H9 (cell line): ENCODE measurements at regions not wholly inside any gene's neighbourhood (a gene's known extent, or its start where the extent isn't known, plus 50 kb on each side); places are given as distances from the start of the nearest gene placed in this dataset.

Source experiments
- DNase-seq: peaks from one replicate; pipeline ENCODE4 v3.0.0-alpha.2; 2017
- H2AFZ ChIP-seq: one replicate; pipeline ENCODE4 v1.6.1; 2013; ENCODE audit warnings: mild to moderate bottlenecking, low read length, control low read depth, moderate library complexity
- H2AK5ac ChIP-seq: 2 replicates; pipeline ENCODE4 v1.6.1; 2013; ENCODE audit warnings: low read length, control low read depth, mixed read lengths; ENCODE audit not compliant: insufficient read length
- H2BK120ac ChIP-seq: one replicate; pipeline ENCODE4 v1.6.1; 2013; ENCODE audit warnings: low read depth, mild to moderate bottlenecking, low read length, control low read depth, inconsistent platforms; ENCODE audit not compliant: poor library complexity, severe bottlenecking
- H2BK12ac ChIP-seq: 2 replicates; pipeline ENCODE4 v1.6.1; 2013; ENCODE audit warnings: low read length, control low read depth, mixed read lengths, low read depth; ENCODE audit not compliant: insufficient read length
- H2BK15ac ChIP-seq: 2 replicates; pipeline ENCODE4 v1.6.1; 2013; ENCODE audit warnings: low read depth, low read length, control low read depth
- H2BK20ac ChIP-seq: one replicate; pipeline ENCODE4 v1.6.1; 2013; ENCODE audit warnings: low read depth, mild to moderate bottlenecking, low read length, control low read depth, inconsistent platforms; ENCODE audit not compliant: poor library complexity, severe bottlenecking
- H2BK5ac ChIP-seq: 2 replicates; pipeline ENCODE4 v1.6.1; 2013; ENCODE audit warnings: low read length, control low read depth, mixed read lengths; ENCODE audit not compliant: insufficient read length
- H3K14ac ChIP-seq: 2 replicates; pipeline ENCODE4 v1.6.1; 2013; ENCODE audit warnings: low read length, control low read depth; ENCODE audit not compliant: insufficient read depth
- H3K18ac ChIP-seq: 2 replicates; pipeline ENCODE4 v1.6.1; 2013; ENCODE audit warnings: low read depth, mild to moderate bottlenecking, mixed read lengths, low read length, control low read depth; ENCODE audit not compliant: insufficient read length
- H3K23ac ChIP-seq: 2 replicates; pipeline ENCODE4 v1.6.1; 2013; ENCODE audit warnings: low read length, control low read depth, mixed read lengths, low read depth; ENCODE audit not compliant: insufficient read length
- H3K23me2 ChIP-seq: 2 replicates; pipeline ENCODE4 v1.6.1; 2013; ENCODE audit warnings: low read depth, mild to moderate bottlenecking, mixed read lengths, low read length, control low read depth; ENCODE audit not compliant: insufficient read length, poor library complexity, severe bottlenecking
- H3K27ac ChIP-seq: 2 replicates; pipeline ENCODE4 v1.5.1; 2013; ENCODE audit warnings: low read length, control low read depth, mixed read lengths, low read depth; ENCODE audit not compliant: insufficient read length
- H3K27me3 ChIP-seq: 2 replicates; pipeline ENCODE4 v1.6.1; 2013; ENCODE audit warnings: low read length, control low read depth, inconsistent platforms; ENCODE audit not compliant: insufficient read depth
- H3K4ac ChIP-seq: 2 replicates; pipeline ENCODE4 v1.6.1; 2013; ENCODE audit warnings: low read depth, mild to moderate bottlenecking, control low read depth, inconsistent platforms, low read length, moderate library complexity
- H3K4me1 ChIP-seq: 2 replicates; pipeline ENCODE4 v1.6.1; 2013; ENCODE audit warnings: low read length, control low read depth, inconsistent platforms; ENCODE audit not compliant: insufficient read depth
- H3K4me2 ChIP-seq: 2 replicates; pipeline ENCODE4 v1.6.1; 2013; ENCODE audit warnings: low read length, control low read depth, mixed read lengths; ENCODE audit not compliant: insufficient read length, insufficient read depth
- H3K56ac ChIP-seq: 2 replicates; pipeline ENCODE4 v1.6.1; 2013; ENCODE audit warnings: low read depth, mild to moderate bottlenecking, mixed read lengths, low read length, control low read depth; ENCODE audit not compliant: insufficient read length
- H3K79me1 ChIP-seq: 2 replicates; pipeline ENCODE4 v1.6.1; 2013; ENCODE audit warnings: low read depth, mild to moderate bottlenecking, moderate library complexity, low read length, control low read depth, inconsistent platforms; ENCODE audit not compliant: insufficient read depth, poor library complexity, severe bottlenecking
- H3K79me2 ChIP-seq: 2 replicates; pipeline ENCODE4 v1.6.1; 2013; ENCODE audit warnings: low read length, control low read depth, inconsistent platforms; ENCODE audit not compliant: insufficient read depth
- H3K9ac ChIP-seq: 2 replicates; pipeline ENCODE4 v1.6.1; 2013; ENCODE audit warnings: low read length, control low read depth, mixed read lengths; ENCODE audit not compliant: insufficient read length; ENCODE audit errors: extremely low read depth
- H3K9me3 ChIP-seq: one replicate; pipeline ENCODE4 v1.6.1; 2013; ENCODE audit warnings: low read depth, low read length, inconsistent platforms; ENCODE audit not compliant: control insufficient read depth
- H3T11ph ChIP-seq: one replicate; pipeline ENCODE4 v1.6.1; 2013; ENCODE audit warnings: mild to moderate bottlenecking, low read length, control low read depth, inconsistent platforms
- H4K20me1 ChIP-seq: one replicate; pipeline ENCODE4 v1.6.1; 2013; ENCODE audit not compliant: control insufficient read depth, insufficient read length, insufficient read depth
- H4K5ac ChIP-seq: 2 replicates; pipeline ENCODE4 v1.6.1; 2013; ENCODE audit warnings: low read depth, mild to moderate bottlenecking, mixed read lengths, low read length, control low read depth; ENCODE audit not compliant: insufficient read length
- H4K8ac ChIP-seq: replicated peaks from 2 replicates; pipeline ENCODE4 v1.6.1; 2013; ENCODE audit warnings: low read length, control low read depth, mixed read lengths, low read depth; ENCODE audit not compliant: insufficient read length
- H4K91ac ChIP-seq: 2 replicates; pipeline ENCODE4 v1.6.1; 2013; ENCODE audit warnings: low read depth, mild to moderate bottlenecking, moderate library complexity, mixed read lengths, low read length, control low read depth; ENCODE audit not compliant: insufficient read length
- H3K27ac Mint-ChIP-seq, 3 experiments: 2 replicates in 2 of 3; 3 replicates in 1 of 3; pipeline ENCODE4 v1.8.0; 2020 to 2021; ENCODE audit warnings: mixed read lengths in 3 of 3, mild to moderate bottlenecking in 1 of 3, moderate library complexity in 1 of 3
- H3K27me3 Mint-ChIP-seq: 2 replicates; pipeline ENCODE4 v1.8.0; 2021; ENCODE audit warnings: low read depth, mild to moderate bottlenecking, moderate library complexity, mixed read lengths
- H3K36me3 Mint-ChIP-seq, 3 experiments: 2 replicates in 2 of 3; 3 replicates in 1 of 3; pipeline ENCODE4 v1.8.0; 2020 to 2021; ENCODE audit warnings: low read depth in 3 of 3, mixed read lengths in 3 of 3; ENCODE audit not compliant: insufficient read depth in 1 of 3
- H3K4me1 Mint-ChIP-seq, 2 experiments: 2 replicates each; pipeline ENCODE4 v1.8.0; 2020; ENCODE audit warnings: mixed read lengths in 2 of 2
- H3K4me3 Mint-ChIP-seq, 2 experiments: 2 replicates in 1 of 2; 3 replicates in 1 of 2; pipeline ENCODE4 v1.8.0; 2020 to 2021; ENCODE audit warnings: mild to moderate bottlenecking in 2 of 2, mixed read lengths in 2 of 2, moderate library complexity in 1 of 2
- H3K9me3 Mint-ChIP-seq, 2 experiments: 2 replicates in 1 of 2; 3 replicates in 1 of 2; pipeline ENCODE4 v1.8.0; 2020; ENCODE audit warnings: mild to moderate bottlenecking in 2 of 2, mixed read lengths in 2 of 2, moderate library complexity in 1 of 2
- CTCF ChIP-seq: fragments of 200-600 bp; sonication (generic); conservative IDR thresholded peaks from 3 replicates; pipeline ENCODE4 v1.8.0; 2021; ENCODE audit warnings: antibody characterized with exemption, mild to moderate bottlenecking
- WGBS: extraction: QIAGEN DNeasy Blood & Tissue Kit; methylation state at CpG from one replicate; pipeline ENCODE4 v1.1.7; 2013; ENCODE audit warnings: missing lambda C conversion rate, low lambda C conversion rate, mixed read lengths; ENCODE audit not compliant: insufficient read length; ENCODE audit errors: extremely low coverage; 5-methylcytosine and 5-hydroxymethylcytosine counted together

GRCh38 chr5:108528655-108529054 is 146.8 kb upstream of the FBXL17 start:
- no peak overlapping the region for H2BK120ac ChIP-seq
- no peak overlapping the region for H3K14ac ChIP-seq
- no peaks in the 10 kb centered on the region for H3K4me1 ChIP-seq
- H3K4ac ChIP-seq, result no peak overlapping the region
- H3K79me2 ChIP-seq, result no peaks in the 10 kb centered on the region
- H3K18ac ChIP-seq, result no peak overlapping the region
- H3K36me3 Mint-ChIP-seq, result peaks cover 9 to 44% (median 42%) of the 10 kb centered on the region in 3 experiments
- no peak overlapping the region for H3K27ac Mint-ChIP-seq
- H2BK12ac ChIP-seq, result no peak overlapping the region
- H4K91ac ChIP-seq, result no peak overlapping the region
- no peak overlapping the region for H4K5ac ChIP-seq
- no peak overlapping the region for H3T11ph ChIP-seq
- H3K27me3 ChIP-seq, result no peaks in the 10 kb centered on the region
- no peak overlapping the region for H2AFZ ChIP-seq
- no peak for DNase-seq
- no CpG with 5 or more reads among the region's 1 CpG for WGBS
- no peak overlapping the region for H2AK5ac ChIP-seq
- H3K4me2 ChIP-seq, result no peak overlapping the region
- H4K8ac ChIP-seq, result no peak overlapping the region
- peaks cover 17% of the 10 kb centered on the region for H3K9me3 ChIP-seq
- H3K9me3 Mint-ChIP-seq, result peaks cover 31 to 43% of the 10 kb centered on the region in 2 experiments
- no peak for TF ChIP-seq CTCF
- H3K27me3 Mint-ChIP-seq, result peaks cover 2% of the 10 kb centered on the region; the same call in 1 of the 2 replicates
- no peaks in the 10 kb centered on the region for H3K79me1 ChIP-seq
- H3K4me1 Mint-ChIP-seq, result peaks cover 6 to 20% of the 10 kb centered on the region in 2 experiments
- H2BK15ac ChIP-seq, result no peak overlapping the region
- no peaks in the 10 kb centered on the region for H3K23me2 ChIP-seq
- no peak overlapping the region for H3K23ac ChIP-seq
- H3K56ac ChIP-seq, result no peak overlapping the region
- H4K20me1 ChIP-seq, result no peaks in the 10 kb centered on the region
- no peak overlapping the region for H3K27ac ChIP-seq
- H2BK5ac ChIP-seq, result no peak overlapping the region
- no peak overlapping the region for H2BK20ac ChIP-seq
- no peak overlapping the region for H3K9ac ChIP-seq
- no peak overlapping the region for H3K4me3 Mint-ChIP-seq
